ENCODE measurements at regions not wholly inside any gene's neighbourhood (a gene's known extent, or its start where the extent isn't known, plus 50 kb on each side); places are given as distances from the start of the nearest gene placed in this dataset.

DNA sequence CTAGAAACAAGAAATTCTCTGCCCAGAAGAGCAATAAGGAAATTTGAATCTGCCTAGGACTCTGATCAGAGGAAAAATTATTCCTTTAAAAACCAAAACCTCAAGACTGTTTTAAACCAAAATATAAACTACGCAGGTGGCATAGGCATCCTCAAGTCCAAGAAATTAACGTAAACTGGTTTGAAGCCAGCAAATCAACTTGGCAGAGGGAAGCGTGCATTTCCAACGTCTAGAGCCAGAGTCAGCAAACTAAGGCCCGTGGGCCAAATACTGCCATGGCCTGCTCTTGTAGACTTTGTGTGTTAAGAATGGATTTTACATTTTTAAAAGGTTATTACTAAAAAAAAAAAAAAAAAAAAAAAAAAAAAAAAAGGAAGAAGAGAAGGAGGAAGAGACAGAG is 67.8 kb upstream of the VTCN1 start:
- TF ChIP-seq CTCF (conservative IDR thresholded peaks at IDR 0.05) (no peak), EZH2 (IDR thresholded peaks at IDR 0.05; ENCODE audit: low read depth) (no peak)
